ENCODE measurements at regions not wholly inside any gene's neighbourhood (a gene's known extent, or its start where the extent isn't known, plus 50 kb on each side); places are given as distances from the start of the nearest gene placed in this dataset.

- H3K27ac ChIP-seq (ENCODE audit: insufficient read length, low read depth, low read length), result no peak overlapping the region
- no peak overlapping the region for H3K4ac ChIP-seq (ENCODE audit: low read depth, low read length)
- H3K4me3 Mint-ChIP-seq, result no peak overlapping the region
- DNase-seq, result no peak
- no peaks in the 10 kb centered on the region for H3K79me2 ChIP-seq (ENCODE audit: insufficient read depth, low read length)
- no peak overlapping the region for H3T11ph ChIP-seq (ENCODE audit: low read length)
- H4K8ac ChIP-seq (replicated peaks; ENCODE audit: insufficient read length, low read depth, low read length), result no peak overlapping the region
- H4K20me1 ChIP-seq (ENCODE audit: control insufficient read depth, insufficient read depth, insufficient read length), result no peaks in the 10 kb centered on the region
- no peak overlapping the region for H3K14ac ChIP-seq (ENCODE audit: insufficient read depth, low read length)
- no peaks in the 10 kb centered on the region for H3K4me1 ChIP-seq (ENCODE audit: insufficient read depth, low read length)
- peaks cover 77% of the 10 kb centered on the region for H3K27me3 Mint-ChIP-seq (ENCODE audit: low read depth)
- no peak overlapping the region for H3K9ac ChIP-seq (ENCODE audit: extremely low read depth, insufficient read length, low read length)
- no peak overlapping the region for H3K23ac ChIP-seq (ENCODE audit: insufficient read length, low read depth, low read length)
- H3K56ac ChIP-seq (ENCODE audit: insufficient read length, low read depth, low read length), result no peak overlapping the region
- H3K9me3 ChIP-seq (ENCODE audit: control insufficient read depth, low read depth, low read length), result no peaks in the 10 kb centered on the region
- no peak overlapping the region for H2BK12ac ChIP-seq (ENCODE audit: insufficient read length, low read depth, low read length)
- H4K91ac ChIP-seq (ENCODE audit: insufficient read length, low read depth, low read length), result no peak overlapping the region
- H3K27me3 ChIP-seq (ENCODE audit: insufficient read depth, low read length), result peaks cover 3% of the 10 kb centered on the region; the same call in 1 of the 2 replicates
- H3K18ac ChIP-seq (ENCODE audit: insufficient read length, low read depth, low read length), result no peak overlapping the region
- no peak overlapping the region for H2BK5ac ChIP-seq (ENCODE audit: insufficient read length, low read length)
- H2BK120ac ChIP-seq (ENCODE audit: low read depth, low read length, poor library complexity, severe bottlenecking), result no peak overlapping the region
- H3K27ac Mint-ChIP-seq, result no peak overlapping the region
- H3K23me2 ChIP-seq (ENCODE audit: insufficient read length, low read depth, low read length, poor library complexity, severe bottlenecking), result no peaks in the 10 kb centered on the region
- H3K4me1 Mint-ChIP-seq, result no peaks in the 10 kb centered on the region
- no peak overlapping the region for H2AFZ ChIP-seq (ENCODE audit: low read length)
- TF ChIP-seq, protein P1, sequence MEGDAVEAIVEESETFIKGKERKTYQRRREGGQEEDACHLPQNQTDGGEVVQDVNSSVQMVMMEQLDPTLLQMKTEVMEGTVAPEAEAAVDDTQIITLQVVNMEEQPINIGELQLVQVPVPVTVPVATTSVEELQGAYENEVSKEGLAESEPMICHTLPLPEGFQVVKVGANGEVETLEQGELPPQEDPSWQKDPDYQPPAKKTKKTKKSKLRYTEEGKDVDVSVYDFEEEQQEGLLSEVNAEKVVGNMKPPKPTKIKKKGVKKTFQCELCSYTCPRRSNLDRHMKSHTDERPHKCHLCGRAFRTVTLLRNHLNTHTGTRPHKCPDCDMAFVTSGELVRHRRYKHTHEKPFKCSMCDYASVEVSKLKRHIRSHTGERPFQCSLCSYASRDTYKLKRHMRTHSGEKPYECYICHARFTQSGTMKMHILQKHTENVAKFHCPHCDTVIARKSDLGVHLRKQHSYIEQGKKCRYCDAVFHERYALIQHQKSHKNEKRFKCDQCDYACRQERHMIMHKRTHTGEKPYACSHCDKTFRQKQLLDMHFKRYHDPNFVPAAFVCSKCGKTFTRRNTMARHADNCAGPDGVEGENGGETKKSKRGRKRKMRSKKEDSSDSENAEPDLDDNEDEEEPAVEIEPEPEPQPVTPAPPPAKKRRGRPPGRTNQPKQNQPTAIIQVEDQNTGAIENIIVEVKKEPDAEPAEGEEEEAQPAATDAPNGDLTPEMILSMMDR (conservative IDR thresholded peaks at IDR 0.05), result no peak
- no peak overlapping the region for H2BK15ac ChIP-seq (ENCODE audit: low read depth, low read length)
- no peaks in the 10 kb centered on the region for H3K79me1 ChIP-seq (ENCODE audit: insufficient read depth, low read depth, low read length, poor library complexity, severe bottlenecking)
- no peak overlapping the region for H2AK5ac ChIP-seq (ENCODE audit: insufficient read length, low read length)
- WGBS (ENCODE audit: extremely low coverage, insufficient read length, low lambda C conversion rate), result no CpG with 5 or more reads among the region's 5 CpGs
- H3K9me3 Mint-ChIP-seq, result peaks cover 0 to 3% of the 10 kb centered on the region in 2 experiments; a peak in 1 of 5 replicates
- no peaks in the 10 kb centered on the region for H3K36me3 Mint-ChIP-seq (ENCODE audit: insufficient read depth in 1 of 3, low read depth in 3 of 3)
- H2BK20ac ChIP-seq (ENCODE audit: low read depth, low read length, poor library complexity, severe bottlenecking), result no peak overlapping the region
- no peak overlapping the region for H4K5ac ChIP-seq (ENCODE audit: insufficient read length, low read depth, low read length)
- no peak overlapping the region for H3K4me2 ChIP-seq (ENCODE audit: insufficient read depth, insufficient read length, low read length)
Measured at GRCh38 chr22:23484651-23485050, 95.4 kb downstream of the IGLL1 start.

Measured in H9 (cell line).